Activated CD8-positive, alpha-beta T cell treated with anti-CD3 and anti-CD28 coated beads for 36 hours (primary cell): ENCODE measurements at regions not wholly inside any gene's neighbourhood (a gene's known extent, or its start where the extent isn't known, plus 50 kb on each side); places are given as distances from the start of the nearest gene placed in this dataset.

Experiments used
- ATAC-seq: fragments of 200-7000 bp; cut with Tn5 transposase; one replicate; pipeline ENCODE4 v1.10.0; 2021; ENCODE audit warnings: mild to moderate bottlenecking, moderate library complexity
- CTCF ChIA-PET: fragments of 350-600 bp; sonication (Branson Sonifier 250); formaldehyde crosslinking; loops from one replicate; lab custom pipeline; 2021; ENCODE audit warnings: antibody characterized with exemption; lab: Charles Lee
- POLR2A ChIA-PET: fragments of 350-600 bp; sonication (Branson Sonifier 250); formaldehyde crosslinking; loops from one replicate; lab custom pipeline; 2021; ENCODE audit warnings: antibody characterized with exemption; lab: Charles Lee
- DNase-seq: peaks from one replicate; pipeline ENCODE4 v3.0.0-alpha.2; 2020
- H3K27ac Mint-ChIP-seq: one replicate; pipeline ENCODE4 v1.8.0; 2021; ENCODE audit warnings: mild to moderate bottlenecking, mixed read lengths
- H3K27me3 Mint-ChIP-seq: one replicate; pipeline ENCODE4 v1.8.0; 2021; ENCODE audit warnings: mixed read lengths
- H3K36me3 Mint-ChIP-seq: one replicate; pipeline ENCODE4 v1.8.0; 2021; ENCODE audit warnings: low read depth, mixed read lengths
- H3K4me1 Mint-ChIP-seq: one replicate; pipeline ENCODE4 v1.8.0; 2021; ENCODE audit warnings: low read depth, mixed read lengths
- H3K4me3 Mint-ChIP-seq: one replicate; pipeline ENCODE4 v1.8.0; 2021; ENCODE audit warnings: mild to moderate bottlenecking, moderate library complexity, mixed read lengths
- H3K9me3 Mint-ChIP-seq: one replicate; pipeline ENCODE4 v1.8.0; 2021; ENCODE audit warnings: mixed read lengths
- CTCF ChIP-seq: fragments of 200-600 bp; IDR thresholded peaks from one replicate; pipeline ENCODE4 v1.8.0; 2022; ENCODE audit warnings: antibody characterized with exemption, mild to moderate bottlenecking
- intact Hi-C: fragments of 100-400 bp; cut with micrococcal nuclease; formaldehyde crosslinking; loops from one replicate; pipeline ENCODE4 v1.10.0; 2022

- Mint-ChIP-seq H3K4me1 (no peaks in the 10 kb centered on the region), H3K27ac (no peak overlapping the region), H3K9me3 (no peaks in the 10 kb centered on the region), H3K4me3 (no peak overlapping the region), H3K27me3 (no peaks in the 10 kb centered on the region), H3K36me3 (no peaks in the 10 kb centered on the region)
- TF ChIP-seq CTCF: no peak
- POLR2A ChIA-PET: no interaction called here
- CTCF ChIA-PET: no interaction called here
- intact Hi-C loops: no loop called here
- ATAC-seq (no peak), DNase-seq (no peak)
Observed at GRCh38 chr2:156908825-156909224, 348.7 kb upstream of the GALNT5 start.

- ChIA-PET POLR2A (no interaction called here), CTCF (no interaction called here)
- Mint-ChIP-seq H3K27ac (no peak overlapping the region), H3K4me3 (no peak overlapping the region), H3K27me3 (no peaks in the 10 kb centered on the region), H3K4me1 (no peaks in the 10 kb centered on the region), H3K9me3 (no peaks in the 10 kb centered on the region), H3K36me3 (no peaks in the 10 kb centered on the region)
- ATAC-seq: no peak
- intact Hi-C loops: no loop called here
- no peak for TF ChIP-seq CTCF
- no peak for DNase-seq
Observed at GRCh38 chr2:156909983-156910382, 347.5 kb upstream of the GALNT5 start.

GRCh38 chr2:156915332-156915731 lies 342.2 kb upstream of the GALNT5 start:
- no peak for DNase-seq
- CTCF ChIA-PET: no interaction called here

GRCh38 chr2:156918410-156918809 lies 339.1 kb upstream of the GALNT5 start:
- DNase-seq (no peak), ATAC-seq (no peak)
- ChIA-PET CTCF (no interaction called here), POLR2A (no interaction called here)
- H3K4me3 Mint-ChIP-seq: no peak overlapping the region
- H3K36me3 Mint-ChIP-seq: no peaks in the 10 kb centered on the region
- peaks cover 6% of the 10 kb centered on the region for H3K9me3 Mint-ChIP-seq
- TF ChIP-seq CTCF: no peak
- H3K4me1 Mint-ChIP-seq: no peaks in the 10 kb centered on the region
- intact Hi-C loops: no loop called here
- H3K27ac Mint-ChIP-seq: no peak overlapping the region
- H3K27me3 Mint-ChIP-seq: no peaks in the 10 kb centered on the region

More at GRCh38 chr2:156915332-156915731, 342.2 kb upstream of the GALNT5 start:
- no peaks in the 10 kb centered on the region for H3K27me3 Mint-ChIP-seq
- TF ChIP-seq CTCF: no peak
- intact Hi-C loops: no loop called here
- no peaks in the 10 kb centered on the region for H3K4me1 Mint-ChIP-seq
- H3K27ac Mint-ChIP-seq: no peak overlapping the region
- H3K36me3 Mint-ChIP-seq: no peaks in the 10 kb centered on the region
- peaks cover 3% of the 10 kb centered on the region for H3K9me3 Mint-ChIP-seq
- POLR2A ChIA-PET: no interaction called here
- H3K4me3 Mint-ChIP-seq: no peak overlapping the region
- no peak for ATAC-seq

- ATAC-seq (no peak), DNase-seq (no peak)
- H3K27ac Mint-ChIP-seq: no peak overlapping the region
- H3K27me3 Mint-ChIP-seq: no peaks in the 10 kb centered on the region
- no peaks in the 10 kb centered on the region for H3K9me3 Mint-ChIP-seq
- H3K4me3 Mint-ChIP-seq: no peak overlapping the region
- ChIA-PET POLR2A (no interaction called here), CTCF (no interaction called here)
- intact Hi-C loops: no loop called here
- TF ChIP-seq CTCF: no peak
- no peaks in the 10 kb centered on the region for H3K4me1 Mint-ChIP-seq
- H3K36me3 Mint-ChIP-seq: no peaks in the 10 kb centered on the region
Observed at GRCh38 chr2:156930423-156930822, 327.1 kb upstream of the GALNT5 start.
